Right lobe of liver (tissue), 4 donors: ENCODE measurements at regions not wholly inside any gene's neighbourhood (a gene's known extent, or its start where the extent isn't known, plus 50 kb on each side); places are given as distances from the start of the nearest gene placed in this dataset.

ENCODE experiments used
- CTCF ChIP-seq, 4 donors: fragments of 200-600 bp in 3 of 4; fragments of 450-650 bp in 1 of 4; IDR thresholded peaks; one replicate each; pipeline versions ENCODE4 v1.5.1 to v1.8.0; 2016 to 2022; ENCODE audit warnings: antibody characterized with exemption in 4 of 4, mild to moderate bottlenecking in 2 of 4
- POLR2A ChIP-seq: fragments of 450-650 bp; IDR thresholded peaks from one replicate; pipeline ENCODE4 v1.6.1; 2017; ENCODE audit warnings: antibody characterized with exemption, mild to moderate bottlenecking
- donor health status: DM: no; HTN: no; CAD: no.
- donor health status: DM: no; HTN: no; CAD: no.
- donor health status: DM: no; HTN: yes; CAD: no.

DNA sequence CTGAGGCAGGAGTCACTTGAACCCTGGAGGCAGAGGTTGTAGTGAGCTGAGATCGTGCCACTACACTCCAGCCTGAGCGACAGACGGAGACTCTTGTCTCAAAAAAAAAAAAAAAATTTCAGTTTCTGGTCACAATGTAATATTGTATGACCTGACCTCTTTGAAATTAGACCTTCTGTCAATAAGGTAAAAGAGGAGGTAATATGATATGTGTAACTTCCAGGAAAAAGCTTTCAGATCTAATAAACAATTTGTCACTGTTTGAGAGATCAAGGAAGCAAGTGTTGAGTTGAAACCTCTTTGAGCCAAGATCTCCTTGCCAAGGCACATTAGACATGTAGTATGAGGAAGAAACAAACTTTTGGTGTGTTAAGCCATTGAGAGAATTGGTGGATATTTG is 101.7 kb upstream of the ATF7IP start:
- no peak for TF ChIP-seq CTCF (IDR thresholded peaks at IDR 0.05)
- no peak for TF ChIP-seq POLR2A
